Psoas muscle (tissue), 7 donors: ENCODE measurements at regions not wholly inside any gene's neighbourhood (a gene's known extent, or its start where the extent isn't known, plus 50 kb on each side); places are given as distances from the start of the nearest gene placed in this dataset.

Experiments
- ATAC-seq, 4 donors: fragments of 200-7000 bp; cut with Tn5 transposase; one replicate each; pipeline ENCODE4 v1.9.1; 2020; ENCODE audit warnings: moderate library complexity in 3 of 4, mild to moderate bottlenecking in 2 of 4
- DNase-seq, 2 donors: peaks; one replicate each; pipeline ENCODE4 v3.0.0-alpha.2; 2020
- H3K27ac ChIP-seq: fragments of 200-600 bp; one replicate; pipeline ENCODE4 v1.8.0; 2022
- H3K27me3 ChIP-seq, 3 donors: fragments of 200-600 bp in 1 of 3; one replicate each; pipeline versions ENCODE4 v1.6.1 to v1.8.0; 2013 to 2022; ENCODE audit warnings: low read length in 2 of 3, mild to moderate bottlenecking in 2 of 3, moderate library complexity in 1 of 3; ENCODE audit not compliant: insufficient read depth in 3 of 3
- H3K36me3 ChIP-seq, 2 donors: fragments of 200-600 bp in 1 of 2; one replicate each; pipeline versions ENCODE4 v1.6.1 to v1.8.0; 2013 to 2022; ENCODE audit warnings: low read depth in 1 of 2, mild to moderate bottlenecking in 1 of 2, moderate library complexity in 1 of 2; ENCODE audit not compliant: insufficient read depth in 1 of 2
- H3K4me1 ChIP-seq: fragments of 200-600 bp; one replicate; pipeline ENCODE4 v1.8.0; 2022
- H3K4me3 ChIP-seq: fragments of 200-600 bp; one replicate; pipeline ENCODE4 v1.8.0; 2022; ENCODE audit warnings: mild to moderate bottlenecking
- H3K9me3 ChIP-seq: fragments of 200-600 bp; one replicate; pipeline ENCODE4 v1.8.0; 2022
- WGBS, 3 donors: extraction: QIAGEN DNeasy Blood & Tissue Kit; methylation state at CpG; one replicate each; pipeline versions ENCODE4 v1.1.6 to v1.1.7; 2013; 5-methylcytosine and 5-hydroxymethylcytosine counted together
- intact Hi-C, 2 donors: fragments of 100-400 bp; cut with DNase I; formaldehyde crosslinking; loops; one replicate each; pipeline versions ENCODE4 v1.11.0 to v1.14.2; 2022
- TF ChIP-seq, protein P1 (sequence below): fragments of 200-600 bp; IDR thresholded peaks from one replicate; pipeline ENCODE4 v1.8.0; 2022; ENCODE audit warnings: antibody characterized with exemption
- donor health status: healthy with polysubstance abuse.
- donor health status: DM: no; HTN: no; CAD: no; lungs with moderate emphysema.
- donor health status: Bipolar disorder and iron deficiency.
- donor health status: healthy.
- donor health status: DM: yes; HTN: yes; CAD: no.
- donor health status: DM: no; HTN: no; CAD: no.
- donor health status: DM: yes; HTN: yes; CAD: no.

DNA sequence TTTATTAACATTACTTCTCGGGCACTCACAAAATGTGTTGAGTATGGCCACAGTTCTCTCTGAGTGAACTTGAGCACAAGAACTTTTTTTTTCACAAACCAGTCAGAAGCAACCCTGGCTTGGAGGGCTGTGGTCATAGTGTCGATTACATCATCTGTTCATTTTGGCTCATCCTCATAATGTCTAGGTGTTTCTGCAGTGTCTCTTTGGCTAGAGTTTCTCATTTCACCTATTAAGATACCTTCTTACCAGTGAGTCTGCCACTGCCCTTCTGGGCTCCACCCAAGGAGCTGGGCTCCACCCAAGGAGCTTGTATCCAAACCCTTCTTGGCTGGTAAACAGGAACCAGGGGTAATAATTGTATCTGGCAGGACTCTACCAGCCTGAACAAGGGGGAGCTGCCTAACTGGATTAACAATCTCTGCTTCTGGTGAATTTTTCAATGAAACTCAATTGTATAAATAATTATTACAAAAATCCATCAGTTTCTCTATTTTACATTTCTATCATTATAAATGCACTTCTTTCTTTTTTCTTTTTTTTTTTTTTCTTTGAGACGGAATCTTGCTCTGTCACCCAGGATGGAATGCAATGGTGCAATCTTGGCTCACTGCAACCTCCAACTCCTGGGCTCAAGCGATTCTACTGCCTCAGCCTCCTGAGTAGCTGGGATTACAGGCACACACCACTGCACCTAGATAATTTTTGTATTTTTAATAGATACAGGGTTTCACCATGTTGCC lies 667.7 kb upstream of the SLIT2 start:
- no peaks in the 10 kb centered on the region for H3K9me3 ChIP-seq
- DNase-seq, result no peak
- WGBS, 3 donors, result 65 to 86% (median 83%) methylated on average over 4 of the region's 4 CpGs
- no peaks in the 10 kb centered on the region for H3K36me3 ChIP-seq
- intact Hi-C loops, result no loop called here
- ATAC-seq, result no peak
- H3K27me3 ChIP-seq, result no peaks in the 10 kb centered on the region
- no peaks in the 10 kb centered on the region for H3K4me1 ChIP-seq
- H3K4me3 ChIP-seq, result no peak overlapping the region
- TF ChIP-seq, protein P1, sequence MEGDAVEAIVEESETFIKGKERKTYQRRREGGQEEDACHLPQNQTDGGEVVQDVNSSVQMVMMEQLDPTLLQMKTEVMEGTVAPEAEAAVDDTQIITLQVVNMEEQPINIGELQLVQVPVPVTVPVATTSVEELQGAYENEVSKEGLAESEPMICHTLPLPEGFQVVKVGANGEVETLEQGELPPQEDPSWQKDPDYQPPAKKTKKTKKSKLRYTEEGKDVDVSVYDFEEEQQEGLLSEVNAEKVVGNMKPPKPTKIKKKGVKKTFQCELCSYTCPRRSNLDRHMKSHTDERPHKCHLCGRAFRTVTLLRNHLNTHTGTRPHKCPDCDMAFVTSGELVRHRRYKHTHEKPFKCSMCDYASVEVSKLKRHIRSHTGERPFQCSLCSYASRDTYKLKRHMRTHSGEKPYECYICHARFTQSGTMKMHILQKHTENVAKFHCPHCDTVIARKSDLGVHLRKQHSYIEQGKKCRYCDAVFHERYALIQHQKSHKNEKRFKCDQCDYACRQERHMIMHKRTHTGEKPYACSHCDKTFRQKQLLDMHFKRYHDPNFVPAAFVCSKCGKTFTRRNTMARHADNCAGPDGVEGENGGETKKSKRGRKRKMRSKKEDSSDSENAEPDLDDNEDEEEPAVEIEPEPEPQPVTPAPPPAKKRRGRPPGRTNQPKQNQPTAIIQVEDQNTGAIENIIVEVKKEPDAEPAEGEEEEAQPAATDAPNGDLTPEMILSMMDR, result no peak
- no peak overlapping the region for H3K27ac ChIP-seq

DNA sequence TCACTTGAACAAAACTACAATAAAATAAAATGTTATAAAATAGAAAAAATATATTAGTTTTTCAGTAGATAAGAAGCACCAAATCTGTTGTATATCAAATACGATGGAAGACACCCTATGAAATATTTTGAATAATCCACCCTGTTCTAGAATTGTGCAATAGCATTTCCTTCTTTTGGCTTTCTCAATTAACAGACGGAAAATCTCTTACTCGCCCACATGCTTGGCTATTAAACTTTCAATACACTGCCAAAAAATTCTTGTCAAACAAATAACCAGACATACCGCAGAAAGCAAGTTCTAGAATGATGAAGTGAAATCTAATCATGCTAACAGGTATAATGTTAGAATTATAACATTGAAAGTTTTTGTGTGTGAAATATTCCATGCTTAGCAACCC lies 671.6 kb upstream of the SLIT2 start:
- TF ChIP-seq, protein P1, result no peak
- no peaks in the 10 kb centered on the region for H3K9me3 ChIP-seq
- DNase-seq (no peak), ATAC-seq (no peak)
- H3K36me3 ChIP-seq, result no peaks in the 10 kb centered on the region
- 31 to 37% (median 36%) methylated on average over 4 of the region's 4 CpGs for WGBS, 3 donors
- H3K4me1 ChIP-seq, result no peaks in the 10 kb centered on the region
- H3K27ac ChIP-seq, result no peak overlapping the region
- no peak overlapping the region for H3K4me3 ChIP-seq
- no peaks in the 10 kb centered on the region for H3K27me3 ChIP-seq
- intact Hi-C loops, result no loop called here

DNA sequence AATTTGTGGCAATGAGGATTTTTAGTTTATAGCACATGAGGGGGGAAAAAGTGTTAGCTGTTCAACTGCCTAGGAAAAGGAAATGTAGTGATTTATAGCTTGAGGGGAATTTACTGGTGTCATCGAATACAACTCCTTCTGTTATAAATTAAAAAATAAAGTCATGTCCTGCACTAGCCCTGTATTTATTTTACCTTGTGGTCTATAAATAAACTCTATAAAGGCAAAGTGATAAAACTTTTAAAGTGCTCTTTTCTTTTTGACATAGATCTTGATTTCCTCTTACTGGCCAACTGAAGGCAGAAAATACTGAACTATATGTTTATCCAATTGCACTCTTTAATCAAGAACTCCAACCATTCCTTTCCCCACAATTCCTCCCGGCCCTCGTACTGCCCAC lies 672.1 kb upstream of the SLIT2 start:
- intact Hi-C loops, result no loop called here
- TF ChIP-seq, protein P1, result no peak
- Histone ChIP-seq H3K27me3 (no peaks in the 10 kb centered on the region), H3K27ac (no peak overlapping the region), H3K4me1 (no peaks in the 10 kb centered on the region), H3K4me3 (no peak overlapping the region), H3K9me3 (no peaks in the 10 kb centered on the region), H3K36me3 (no peaks in the 10 kb centered on the region)
- WGBS, 3 donors, result 37 to 49% (median 37%) methylated on average over 3 of the region's 3 CpGs
- ATAC-seq (no peak), DNase-seq (no peak)

DNA sequence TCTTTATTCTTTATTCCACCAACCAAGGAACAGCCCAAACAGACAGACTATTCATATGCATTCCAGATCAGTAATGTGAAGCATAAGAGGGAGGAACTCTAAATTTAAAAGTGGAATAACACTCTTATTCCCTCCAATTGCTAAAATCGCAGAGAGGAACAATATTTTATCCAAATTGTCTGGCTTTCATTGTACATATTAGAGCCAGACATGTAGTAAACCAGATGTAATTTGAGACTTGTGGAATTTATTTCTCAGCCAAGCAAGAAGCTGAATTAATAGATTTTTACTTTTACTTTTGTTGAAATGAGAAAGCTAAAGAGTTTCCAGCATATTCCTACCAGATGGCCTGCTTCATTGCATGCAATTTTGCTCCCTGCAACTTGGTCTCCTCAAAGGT lies 674.6 kb upstream of the SLIT2 start:
- H3K36me3 ChIP-seq, result no peaks in the 10 kb centered on the region
- H3K4me3 ChIP-seq, result no peak overlapping the region
- H3K27me3 ChIP-seq, result no peaks in the 10 kb centered on the region
- TF ChIP-seq, protein P1, result no peak
- intact Hi-C loops, result no loop called here
- H3K27ac ChIP-seq, result no peak overlapping the region
- 28 to 38% (median 30%) methylated on average over 1 of the region's 1 CpG for WGBS, 3 donors
- no peaks in the 10 kb centered on the region for H3K9me3 ChIP-seq
- DNase-seq (no peak), ATAC-seq (no peak)
- no peaks in the 10 kb centered on the region for H3K4me1 ChIP-seq

DNA sequence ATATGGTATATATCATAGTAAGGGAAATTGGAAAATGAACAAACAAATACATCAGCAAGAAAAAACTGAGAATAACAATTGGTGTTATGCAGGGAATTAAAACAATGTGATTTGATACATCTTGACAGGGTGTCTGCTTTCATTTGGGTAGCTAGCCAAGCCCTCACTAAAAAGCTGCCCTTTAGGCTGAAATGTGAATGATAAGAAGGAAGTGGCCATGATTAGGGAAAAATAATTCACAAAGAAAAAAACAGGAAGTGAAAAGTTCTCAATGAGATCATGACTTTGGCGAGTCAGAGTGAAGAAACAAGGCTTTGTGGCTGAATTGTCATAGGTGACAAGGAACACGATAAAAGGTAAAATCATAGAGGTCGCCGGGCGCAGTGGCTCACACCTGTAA lies 675.8 kb upstream of the SLIT2 start:
- H3K36me3 ChIP-seq, result no peaks in the 10 kb centered on the region
- WGBS, 3 donors, result 87 to 92% (median 88%) methylated on average over 5 of the region's 5 CpGs
- no peaks in the 10 kb centered on the region for H3K9me3 ChIP-seq
- H3K4me1 ChIP-seq, result no peaks in the 10 kb centered on the region
- DNase-seq (no peak), ATAC-seq (no peak)
- H3K27ac ChIP-seq, result no peak overlapping the region
- H3K27me3 ChIP-seq, result no peaks in the 10 kb centered on the region
- no peak overlapping the region for H3K4me3 ChIP-seq
- TF ChIP-seq, protein P1, result no peak
- intact Hi-C loops, result no loop called here
